SK-N-SH (cell line): ENCODE measurements at regions not wholly inside any gene's neighbourhood (a gene's known extent, or its start where the extent isn't known, plus 50 kb on each side); places are given as distances from the start of the nearest gene placed in this dataset.

Experiments
- CTCF ChIA-PET: fragments of 300-600, 350-600 bp; formaldehyde crosslinking; extraction: SDS; loops from one replicate; lab custom pipeline; 2021; lab: Yijun Ruan, JAX
- POLR2A ChIA-PET: fragments of 350-600 bp; sonication (Branson Sonifier 250); formaldehyde crosslinking; extraction: SDS; loops from one replicate; lab custom pipeline; 2020; ENCODE audit warnings: antibody characterized with exemption, inconsistent platforms; lab: Yijun Ruan, JAX
- DNase-seq: peaks from one replicate; pipeline ENCODE4 v3.0.0; 2012
- H2AFZ ChIP-seq: fragments of 200-600 bp; sonication (generic); 2 replicates; pipeline ENCODE4 v1.8.1; 2016; ENCODE audit warnings: antibody characterized with exemption, mild to moderate bottlenecking, low read depth
- H3F3A ChIP-seq: fragments of 200-600 bp; sonication (generic); replicated peaks from 2 replicates; pipeline ENCODE3; 2016; ENCODE audit warnings: antibody characterized with exemption, mild to moderate bottlenecking; ENCODE audit not compliant: insufficient read depth
- H3K27ac ChIP-seq, 2 experiments: fragments of 200-500 bp in 1 of 2; fragments of 200-600 bp in 1 of 2; sonication (Bioruptor generic) in 1 of 2; sonication (generic), shearing (Covaris generic) in 1 of 2; 2 replicates each; pipeline versions ENCODE4 v1.5.1 to v1.6.1; 2014 to 2016; ENCODE audit warnings: low read depth in 2 of 2, inconsistent platforms in 1 of 2, low read length in 1 of 2, mild to moderate bottlenecking in 1 of 2, mixed read lengths in 1 of 2
- H3K27me3 ChIP-seq: fragments of 200-600 bp; sonication (generic), shearing (Covaris generic); 2 replicates; pipeline ENCODE4 v1.6.1; 2016; ENCODE audit warnings: mixed run types; ENCODE audit not compliant: insufficient read depth
- H3K36me3 ChIP-seq, 2 experiments: fragments of 200-500 bp in 1 of 2; fragments of 200-600 bp in 1 of 2; sonication (Bioruptor generic) in 1 of 2; sonication (generic) in 1 of 2; replicated peaks in 1 of 2; 2 replicates each; pipeline versions ENCODE3 to v1.5.1; 2014 to 2016; ENCODE audit warnings: low read length in 1 of 2, mild to moderate bottlenecking in 1 of 2; ENCODE audit not compliant: insufficient read depth in 2 of 2, control insufficient read depth in 1 of 2
- H3K4me1 ChIP-seq, 2 experiments: fragments of 200-500 bp in 1 of 2; fragments of 200-600 bp in 1 of 2; sonication (Bioruptor generic) in 1 of 2; sonication (generic), shearing (Covaris generic) in 1 of 2; 2 replicates each; pipeline versions ENCODE4 v1.5.1 to v1.6.1; 2014 to 2016; ENCODE audit warnings: low read depth in 1 of 2, low read length in 1 of 2, mixed run types in 1 of 2; ENCODE audit not compliant: insufficient read depth in 2 of 2, control insufficient read depth in 1 of 2
- H3K4me2 ChIP-seq: fragments of 200-600 bp; sonication (generic), shearing (Covaris generic); 2 replicates; pipeline ENCODE4 v1.6.1; 2017; ENCODE audit warnings: mixed run types
- H3K4me3 ChIP-seq, 2 experiments: fragments of 200-500 bp in 1 of 2; fragments of 200-600 bp in 1 of 2; sonication (Bioruptor generic) in 1 of 2; sonication (generic), shearing (Covaris generic) in 1 of 2; 2 replicates each; pipeline versions ENCODE4 v1.5.1 to v1.8.1; 2014 to 2016; ENCODE audit warnings: low read depth in 2 of 2, inconsistent platforms in 1 of 2, low read length in 1 of 2, mild to moderate bottlenecking in 1 of 2, mixed read lengths in 1 of 2, moderate library complexity in 1 of 2
- H3K79me2 ChIP-seq: fragments of 200-600 bp; sonication (generic); 2 replicates; pipeline ENCODE4 v1.8.1; 2017; ENCODE audit warnings: mild to moderate bottlenecking; ENCODE audit not compliant: insufficient read depth
- H3K9ac ChIP-seq: fragments of 200-600 bp; sonication (generic); 2 replicates; pipeline ENCODE4 v1.6.1; 2017; ENCODE audit warnings: mixed run types
- H3K9me2 ChIP-seq: fragments of 200-600 bp; sonication (generic); 2 replicates; pipeline ENCODE4 v1.6.1; 2017; ENCODE audit warnings: mixed run types
- H3K9me3 ChIP-seq: fragments of 200-600 bp; sonication (generic); 2 replicates; pipeline ENCODE4 v1.6.1; 2017; ENCODE audit warnings: mixed run types, mild to moderate bottlenecking, moderate library complexity
- H4K20me1 ChIP-seq: fragments of 200-600 bp; sonication (generic); 2 replicates; pipeline ENCODE4 v1.6.1; 2017; ENCODE audit warnings: mild to moderate bottlenecking, mixed run types; ENCODE audit not compliant: insufficient read depth
- EP300 ChIP-seq, 2 experiments: IDR thresholded peaks; 2 replicates each; pipeline versions ENCODE4 v1.4.0 to v1.6.1; 2012; ENCODE audit warnings: borderline replicate concordance in 1 of 2, low read depth in 1 of 2, low read length in 1 of 2
- EZH2phosphoT487 ChIP-seq: fragments of 200-600 bp; sonication (generic); IDR thresholded peaks from 2 replicates; pipeline ENCODE4 v1.6.1; 2017; ENCODE audit warnings: low read depth, mixed run types, mild to moderate bottlenecking, antibody characterized with exemption, moderate library complexity, borderline replicate concordance
- FOSL2 ChIP-seq: IDR thresholded peaks from 2 replicates; pipeline ENCODE4 v1.4.0; 2012; ENCODE audit warnings: low read depth, mild to moderate bottlenecking, moderate library complexity, borderline replicate concordance
- FOXJ3 ChIP-seq: sonication (generic); formaldehyde crosslinking; IDR thresholded peaks from 2 replicates; pipeline ENCODE4 v1.5.1; 2020; ENCODE audit warnings: mild to moderate bottlenecking, missing genetic modification reagents
- GABPA ChIP-seq: IDR thresholded peaks from 2 replicates; pipeline ENCODE4 v1.4.0; 2012; ENCODE audit warnings: low read depth, mild to moderate bottlenecking
- IRF3 ChIP-seq: fragments of 150-350 bp; IDR thresholded peaks from 2 replicates; pipeline ENCODE4 v1.6.1; 2016; ENCODE audit warnings: mild to moderate bottlenecking, low read depth, low read length
- JUND ChIP-seq: IDR thresholded peaks from 2 replicates; pipeline ENCODE4 v1.4.0; 2012
- MAX ChIP-seq: IDR thresholded peaks from 2 replicates; pipeline ENCODE4 v1.4.0; 2012; ENCODE audit warnings: low read depth
- MEF2A ChIP-seq: IDR thresholded peaks from 2 replicates; pipeline ENCODE4 v1.4.0; 2012; ENCODE audit warnings: low read depth, borderline replicate concordance
- NFIC ChIP-seq: IDR thresholded peaks from 2 replicates; pipeline ENCODE4 v1.4.0; 2012; ENCODE audit warnings: borderline replicate concordance
- NRF1 ChIP-seq: IDR thresholded peaks from 2 replicates; pipeline ENCODE4 v1.6.1; 2012; ENCODE audit warnings: low read depth, mild to moderate bottlenecking, low read length
- PBX3 ChIP-seq: IDR thresholded peaks from 2 replicates; pipeline ENCODE4; 2012
- POLR2AphosphoS5 ChIP-seq: IDR thresholded peaks from 2 replicates; pipeline ENCODE4 v1.6.1; 2012; ENCODE audit warnings: low read depth, low read length
- RAD21 ChIP-seq: IDR thresholded peaks from 2 replicates; pipeline ENCODE4 v1.6.1; 2012; ENCODE audit warnings: mild to moderate bottlenecking, low read length
- RCOR1 ChIP-seq: fragments of 150-350 bp; IDR thresholded peaks from 2 replicates; pipeline ENCODE4 v1.6.1; 2017; ENCODE audit warnings: antibody characterized with exemption, low read length
- RFX5 ChIP-seq: IDR thresholded peaks from 2 replicates; pipeline ENCODE4 v1.6.1; 2012; ENCODE audit warnings: mild to moderate bottlenecking, improper control_type of control experiment, low read length
- RXRA ChIP-seq: IDR thresholded peaks from 2 replicates; pipeline ENCODE4 v1.4.0; 2012; ENCODE audit warnings: low read depth, mild to moderate bottlenecking, borderline replicate concordance
- SIN3A ChIP-seq: IDR thresholded peaks from 2 replicates; pipeline ENCODE4 v1.6.1; 2012; ENCODE audit warnings: low read depth, mild to moderate bottlenecking, low read length, moderate library complexity, borderline replicate concordance
- SMC3 ChIP-seq: IDR thresholded peaks from 2 replicates; pipeline ENCODE4 v1.6.1; 2012; ENCODE audit warnings: low read depth, low read length, improper control_type of control experiment
- TAF1 ChIP-seq: IDR thresholded peaks from 2 replicates; pipeline ENCODE4 v1.6.1; 2012; ENCODE audit warnings: low read depth, mild to moderate bottlenecking, low read length, moderate library complexity, borderline replicate concordance
- TCF12 ChIP-seq: IDR thresholded peaks from 2 replicates; pipeline ENCODE4 v1.4.0; 2012
- TEAD4 ChIP-seq: IDR thresholded peaks from 2 replicates; pipeline ENCODE4 v1.4.0; 2012; ENCODE audit warnings: mild to moderate bottlenecking, borderline replicate concordance; ENCODE audit not compliant: insufficient read depth
- USF2 ChIP-seq: fragments of 150-350 bp; IDR thresholded peaks from 2 replicates; pipeline ENCODE4 v1.6.1; 2017; ENCODE audit warnings: antibody characterized with exemption, low read length, low read depth, borderline replicate concordance
- YY1 ChIP-seq: IDR thresholded peaks from 2 replicates; pipeline ENCODE4 v1.4.0; 2012; ENCODE audit warnings: low read depth, mild to moderate bottlenecking
- WGBS: methylation state at CpG from one replicate; pipeline ENCODE4 v1.1.6; 2017; ENCODE audit warnings: low lambda C conversion rate; 5-methylcytosine and 5-hydroxymethylcytosine counted together

GRCh38 chr9:120214332-120214731, 365.6 kb downstream of the CDK5RAP2 start:
- peaks cover 0 to 2% of the 10 kb centered on the region in 2 experiments; a peak in 1 of 4 replicates for H3K4me1 ChIP-seq
- no peaks in the 10 kb centered on the region for H3K27me3 ChIP-seq
- no peaks in the 10 kb centered on the region for H4K20me1 ChIP-seq
- POLR2A ChIA-PET = no interaction called here
- no peak for DNase-seq
- no peaks in the 10 kb centered on the region for H3K9me3 ChIP-seq
- H2AFZ ChIP-seq = no peak overlapping the region
- CTCF ChIA-PET = interaction anchor here (1.0 kb wide), 1 partner anchor 16 kb away, joined by 3 read pairs; no protein-coding TSS in a partner anchor
- H3K27ac ChIP-seq = no peak overlapping the region
- H3K79me2 ChIP-seq = no peaks in the 10 kb centered on the region
- H3K4me3 ChIP-seq = no peak overlapping the region
- TF ChIP-seq FOSL2 (no peak), FOXJ3 (no peak), SIN3A (no peak), TCF12 (no peak), YY1 (no peak), NFIC (no peak), GABPA (no peak), SMC3 (no peak), MEF2A (no peak), RAD21 (no peak), EP300 (IDR thresholded peaks at IDR 0.05; ENCODE audit: borderline replicate concordance in 1 of 2, low read depth in 1 of 2, low read length in 1 of 2) (no peak), MAX (no peak), TAF1 (no peak), USF2 (no peak), EZH2phosphoT487 (no peak)
- no peak overlapping the region for H3K9ac ChIP-seq
- 61% methylated on average over 8 of the region's 11 CpGs for WGBS
- H3F3A ChIP-seq = no peaks in the 10 kb centered on the region
- no peak overlapping the region for H3K4me2 ChIP-seq
- H3K36me3 ChIP-seq = no peaks in the 10 kb centered on the region
- no peaks in the 10 kb centered on the region for H3K9me2 ChIP-seq

GRCh38 chr9:120212853-120213200, 367.1 kb downstream of the CDK5RAP2 start:
- Histone ChIP-seq H2AFZ (no peak overlapping the region), H3K9me3 (no peaks in the 10 kb centered on the region), H3K9me2 (no peaks in the 10 kb centered on the region), H3F3A (no peaks in the 10 kb centered on the region), H3K27ac (no peak overlapping the region), H3K9ac (no peak overlapping the region), H3K79me2 (no peaks in the 10 kb centered on the region), H3K4me3 (no peak overlapping the region), H3K27me3 (no peaks in the 10 kb centered on the region), H4K20me1 (no peaks in the 10 kb centered on the region), H3K36me3 (no peaks in the 10 kb centered on the region), H3K4me1 (peaks cover 0 to 2% of the 10 kb centered on the region in 2 experiments; a peak in 1 of 4 replicates), H3K4me2 (no peak overlapping the region)
- no peak for DNase-seq
- CTCF ChIA-PET = no interaction called here
- 8% methylated on average over 5 of the region's 5 CpGs for WGBS
- POLR2A ChIA-PET = no interaction called here
- no peak for TF ChIP-seq IRF3
- no peak for TF ChIP-seq RXRA
- TF ChIP-seq NRF1 = no peak
- no peak for TF ChIP-seq PBX3
- no peak for TF ChIP-seq TEAD4
- TF ChIP-seq FOXJ3 = no peak
- TF ChIP-seq GABPA = no peak
- TF ChIP-seq MEF2A = no peak
- TF ChIP-seq EP300 (IDR thresholded peaks at IDR 0.05; ENCODE audit: borderline replicate concordance in 1 of 2, low read depth in 1 of 2, low read length in 1 of 2) = no peak
- no peak for TF ChIP-seq RFX5
- TF ChIP-seq POLR2AphosphoS5 = no peak
- no peak for TF ChIP-seq FOSL2
- TF ChIP-seq TCF12 = no peak
- TF ChIP-seq NFIC = no peak
- TF ChIP-seq TAF1 = no peak
- no peak for TF ChIP-seq RCOR1
- TF ChIP-seq JUND = no peak
- TF ChIP-seq MAX = no peak
- no peak for TF ChIP-seq SMC3
